Suprapubic skin (tissue), 4 donors: ENCODE measurements at regions not wholly inside any gene's neighbourhood (a gene's known extent, or its start where the extent isn't known, plus 50 kb on each side); places are given as distances from the start of the nearest gene placed in this dataset.

Experiments used
- DNase-seq, 2 donors: peaks; one replicate each; pipeline ENCODE4 v3.0.0-alpha.2; 2019; ENCODE audit warnings: low spot score in 2 of 2
- H3K27ac ChIP-seq: fragments of 200-600 bp; sonication (generic); one replicate; pipeline ENCODE4 v1.5.1; 2019
- H3K27me3 ChIP-seq: fragments of 200-600 bp; sonication (generic); one replicate; pipeline ENCODE4 v1.5.1; 2019
- H3K36me3 ChIP-seq: fragments of 200-600 bp; sonication (generic); one replicate; pipeline ENCODE4 v1.5.1; 2019
- H3K4me1 ChIP-seq: fragments of 200-600 bp; sonication (generic); one replicate; pipeline ENCODE4 v1.5.1; 2019
- H3K4me3 ChIP-seq: fragments of 200-600 bp; sonication (generic); one replicate; pipeline ENCODE4 v1.5.1; 2019; ENCODE audit warnings: mild to moderate bottlenecking
- H3K9me3 ChIP-seq: fragments of 200-600 bp; sonication (generic); one replicate; pipeline ENCODE4 v1.5.1; 2019
- EP300 ChIP-seq: sonication (generic); formaldehyde crosslinking; IDR thresholded peaks from one replicate; pipeline ENCODE4 v1.6.1; 2017; ENCODE audit warnings: antibody characterized with exemption
- POLR2A ChIP-seq, 2 donors: fragments of 450-650 bp; IDR thresholded peaks; one replicate each; pipeline ENCODE4 v1.6.1; 2017; ENCODE audit warnings: antibody characterized with exemption in 2 of 2, mild to moderate bottlenecking in 2 of 2, moderate library complexity in 2 of 2
- POLR2AphosphoS5 ChIP-seq, 3 donors: sonication (generic); formaldehyde crosslinking; IDR thresholded peaks; one replicate each; pipeline ENCODE4 v1.6.1; 2017; ENCODE audit warnings: antibody characterized with exemption in 3 of 3
- WGBS: methylation state at CpG from one replicate; pipeline ENCODE4 v1.1.5; 2018; 5-methylcytosine and 5-hydroxymethylcytosine counted together
- TF ChIP-seq, protein P1 (sequence below), 2 donors: fragments of 200-600 bp in 1 of 2; fragments of 450-650 bp in 1 of 2; sonication (generic) in 1 of 2; IDR thresholded peaks; one replicate each; pipeline ENCODE4 v1.5.1; 2016 to 2019; ENCODE audit warnings: antibody characterized with exemption in 2 of 2, mild to moderate bottlenecking in 1 of 2, moderate library complexity in 1 of 2

DNA sequence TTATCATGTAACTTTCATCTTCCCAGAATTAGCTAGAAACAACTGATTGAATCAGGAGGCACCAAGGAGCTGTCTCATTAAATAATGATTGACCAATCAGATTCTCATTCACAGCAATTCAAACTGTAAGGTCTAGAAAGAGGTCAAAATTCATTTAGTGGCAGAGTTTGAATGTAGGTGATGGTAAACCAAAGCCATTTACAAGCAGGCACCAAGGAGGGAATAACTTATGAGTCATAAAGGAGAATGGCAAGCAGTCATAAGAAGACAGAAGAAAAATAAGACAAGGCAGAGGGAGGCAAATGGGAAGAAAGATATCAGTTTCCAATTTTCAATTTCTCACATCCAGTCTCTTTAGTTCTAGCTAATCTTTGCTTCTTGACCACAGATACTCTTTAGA, 52.9 kb upstream of the DEFB112 start:
- TF ChIP-seq EP300, result no peak
- no peak for TF ChIP-seq POLR2A (IDR thresholded peaks at IDR 0.05)
- Histone ChIP-seq H3K36me3 (no peaks in the 10 kb centered on the region), H3K27ac (no peak overlapping the region), H3K9me3 (no peaks in the 10 kb centered on the region), H3K27me3 (no peaks in the 10 kb centered on the region), H3K4me1 (no peaks in the 10 kb centered on the region), H3K4me3 (no peak overlapping the region)
- no peak for DNase-seq

DNA sequence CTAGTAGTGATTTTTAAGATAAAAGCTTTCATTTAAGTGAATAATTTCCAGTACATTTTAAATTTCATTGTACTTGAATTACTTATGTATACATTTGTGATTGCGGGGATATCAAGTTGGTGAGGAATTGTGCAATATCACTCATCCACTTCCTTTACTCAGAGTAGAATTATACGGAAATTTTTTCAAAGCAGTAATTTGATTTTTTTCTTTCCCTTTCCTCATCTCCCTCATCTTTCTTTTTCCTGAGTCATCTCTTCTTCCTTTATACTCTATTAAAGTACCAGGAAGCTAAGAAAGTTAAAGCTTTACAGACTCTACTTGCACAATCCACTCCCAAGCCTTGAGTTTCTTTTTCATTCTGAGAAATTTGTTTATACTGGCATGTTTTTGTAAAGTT, 60.9 kb upstream of the DEFB112 start:
- TF ChIP-seq POLR2A (IDR thresholded peaks at IDR 0.05) (no peak), POLR2AphosphoS5 (IDR thresholded peaks at IDR 0.05) (no peak), EP300 (no peak)
- TF ChIP-seq, protein P1, sequence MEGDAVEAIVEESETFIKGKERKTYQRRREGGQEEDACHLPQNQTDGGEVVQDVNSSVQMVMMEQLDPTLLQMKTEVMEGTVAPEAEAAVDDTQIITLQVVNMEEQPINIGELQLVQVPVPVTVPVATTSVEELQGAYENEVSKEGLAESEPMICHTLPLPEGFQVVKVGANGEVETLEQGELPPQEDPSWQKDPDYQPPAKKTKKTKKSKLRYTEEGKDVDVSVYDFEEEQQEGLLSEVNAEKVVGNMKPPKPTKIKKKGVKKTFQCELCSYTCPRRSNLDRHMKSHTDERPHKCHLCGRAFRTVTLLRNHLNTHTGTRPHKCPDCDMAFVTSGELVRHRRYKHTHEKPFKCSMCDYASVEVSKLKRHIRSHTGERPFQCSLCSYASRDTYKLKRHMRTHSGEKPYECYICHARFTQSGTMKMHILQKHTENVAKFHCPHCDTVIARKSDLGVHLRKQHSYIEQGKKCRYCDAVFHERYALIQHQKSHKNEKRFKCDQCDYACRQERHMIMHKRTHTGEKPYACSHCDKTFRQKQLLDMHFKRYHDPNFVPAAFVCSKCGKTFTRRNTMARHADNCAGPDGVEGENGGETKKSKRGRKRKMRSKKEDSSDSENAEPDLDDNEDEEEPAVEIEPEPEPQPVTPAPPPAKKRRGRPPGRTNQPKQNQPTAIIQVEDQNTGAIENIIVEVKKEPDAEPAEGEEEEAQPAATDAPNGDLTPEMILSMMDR (IDR thresholded peaks at IDR 0.05), result no peak
- WGBS, result 88% methylated on average over 2 of the region's 2 CpGs
- H3K4me1 ChIP-seq, result no peaks in the 10 kb centered on the region
- DNase-seq, result no peak
- no peak overlapping the region for H3K4me3 ChIP-seq
- H3K27me3 ChIP-seq, result no peaks in the 10 kb centered on the region
- no peaks in the 10 kb centered on the region for H3K36me3 ChIP-seq
- H3K27ac ChIP-seq, result no peak overlapping the region
- H3K9me3 ChIP-seq, result no peaks in the 10 kb centered on the region

DNA sequence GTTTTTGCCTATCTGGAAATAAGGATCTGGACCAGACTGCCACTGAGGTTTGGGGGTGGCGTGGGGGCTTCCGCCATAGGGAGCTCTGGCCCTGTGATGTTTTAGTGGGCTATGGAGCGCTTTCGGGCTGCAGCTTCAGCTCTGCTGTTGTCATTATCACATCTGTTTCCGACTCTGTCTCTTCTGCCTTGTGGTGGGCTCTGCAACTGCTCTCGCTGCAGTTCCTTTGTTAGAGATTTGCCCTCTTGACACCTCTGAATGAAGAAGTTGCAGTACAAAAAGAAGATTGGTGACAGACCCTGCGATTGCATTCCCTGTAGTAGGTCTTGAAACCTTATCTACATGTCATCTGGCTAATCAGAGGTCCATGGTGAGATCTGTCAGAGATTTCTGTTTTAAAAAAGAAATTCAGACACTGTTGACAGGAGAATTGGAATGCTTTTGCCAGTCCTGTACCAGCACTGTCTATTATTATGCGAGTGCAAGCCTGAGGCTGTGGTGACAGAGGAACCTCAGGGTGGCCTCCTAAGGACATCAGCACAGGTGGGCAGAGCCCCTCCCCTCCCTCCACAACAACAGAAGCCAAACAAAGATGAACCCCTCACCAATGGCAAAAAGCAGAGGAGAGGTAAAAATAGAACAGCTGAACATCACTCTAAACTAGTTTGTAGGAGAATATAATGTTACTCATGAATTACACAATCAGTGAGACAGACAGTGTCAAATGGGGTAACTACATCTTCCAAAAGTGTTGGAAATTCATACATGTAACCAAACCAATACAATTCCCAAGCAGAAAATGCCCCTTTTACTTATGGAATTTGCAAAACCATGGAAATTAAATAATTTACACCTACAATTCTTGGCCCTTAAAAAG, 63.5 kb upstream of the DEFB112 start:
- Histone ChIP-seq H3K4me1 (no peaks in the 10 kb centered on the region), H3K27me3 (no peaks in the 10 kb centered on the region), H3K9me3 (no peaks in the 10 kb centered on the region), H3K4me3 (no peak overlapping the region), H3K36me3 (no peaks in the 10 kb centered on the region), H3K27ac (no peak overlapping the region)
- TF ChIP-seq POLR2A (IDR thresholded peaks at IDR 0.05), result no peak
- no peak for TF ChIP-seq POLR2AphosphoS5 (IDR thresholded peaks at IDR 0.05)
- no peak for TF ChIP-seq EP300
- 64% methylated on average over 8 of the region's 8 CpGs for WGBS
- DNase-seq, result no peak

DNA sequence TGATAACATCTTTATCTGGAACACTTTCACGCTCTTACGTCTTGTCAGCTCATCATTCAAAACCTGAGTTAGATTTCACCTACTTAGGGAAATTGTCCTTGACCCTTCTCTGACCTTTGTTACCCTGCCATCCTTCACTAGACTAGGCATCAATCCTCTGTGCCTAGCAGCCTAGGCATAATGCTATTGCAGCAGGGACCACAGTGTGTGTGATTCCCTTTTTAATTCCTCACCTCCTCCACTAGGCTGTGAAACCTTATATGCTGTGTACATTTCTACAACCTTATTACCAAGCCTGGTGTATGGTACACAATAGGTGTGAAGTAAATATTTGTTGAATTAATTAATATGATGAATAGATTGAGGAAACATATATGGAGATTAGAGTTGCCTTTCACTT, 66.7 kb upstream of the DEFB112 start:
- TF ChIP-seq POLR2AphosphoS5 (IDR thresholded peaks at IDR 0.05), result no peak
- TF ChIP-seq, protein P1 (IDR thresholded peaks at IDR 0.05), result no peak
- no peak for TF ChIP-seq POLR2A (IDR thresholded peaks at IDR 0.05)
- TF ChIP-seq EP300, result no peak
- H3K36me3 ChIP-seq, result no peaks in the 10 kb centered on the region
- no peaks in the 10 kb centered on the region for H3K4me1 ChIP-seq
- H3K27me3 ChIP-seq, result no peaks in the 10 kb centered on the region
- H3K4me3 ChIP-seq, result no peak overlapping the region
- H3K27ac ChIP-seq, result no peak overlapping the region
- no peak for DNase-seq
- H3K9me3 ChIP-seq, result no peaks in the 10 kb centered on the region
- WGBS, result 53% methylated on average over 2 of the region's 2 CpGs

DNA sequence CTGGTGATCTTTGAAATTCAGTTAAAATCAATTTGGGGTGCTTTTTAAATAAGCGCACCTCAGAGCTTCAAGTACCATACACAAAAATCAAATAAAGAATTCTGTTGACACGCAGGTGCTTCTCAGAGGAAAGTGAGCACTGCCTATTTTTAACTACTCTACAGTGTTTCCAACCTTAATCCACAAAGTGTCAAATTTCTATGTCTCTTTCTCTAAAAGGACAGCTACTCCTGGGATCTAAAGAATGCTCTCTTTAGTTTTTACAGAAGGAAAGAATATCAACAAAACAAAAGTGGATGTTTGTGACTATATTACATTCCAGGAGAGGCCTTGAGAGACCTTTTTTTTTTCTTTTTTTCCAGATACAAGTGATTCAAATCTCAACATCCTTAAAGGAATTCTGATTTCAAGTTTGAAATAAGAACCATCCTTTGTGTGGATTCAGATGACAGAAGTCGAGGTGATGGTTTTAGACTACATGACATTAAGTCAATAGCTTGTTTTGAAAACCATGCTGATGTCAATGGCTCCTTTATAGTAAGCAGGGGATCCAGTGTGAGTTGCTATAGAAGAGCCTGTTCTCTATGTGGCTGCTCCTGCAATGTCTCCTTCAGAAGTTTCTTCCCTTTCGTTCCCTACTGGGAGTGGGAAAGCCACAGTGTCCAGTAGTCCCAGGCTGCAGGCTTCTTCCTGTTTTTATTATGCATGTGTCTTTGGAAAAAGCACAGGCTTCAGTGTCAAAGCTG, 67.2 kb upstream of the DEFB112 start:
- Histone ChIP-seq H3K4me3 (no peak overlapping the region), H3K27me3 (no peaks in the 10 kb centered on the region), H3K27ac (no peak overlapping the region), H3K4me1 (no peaks in the 10 kb centered on the region), H3K36me3 (no peaks in the 10 kb centered on the region), H3K9me3 (no peaks in the 10 kb centered on the region)
- TF ChIP-seq, protein P1 (IDR thresholded peaks at IDR 0.05), result no peak
- TF ChIP-seq EP300 (no peak), POLR2AphosphoS5 (IDR thresholded peaks at IDR 0.05) (no peak), POLR2A (IDR thresholded peaks at IDR 0.05) (no peak)
- 71% methylated on average over 4 of the region's 4 CpGs for WGBS
- DNase-seq, result no peak

DNA sequence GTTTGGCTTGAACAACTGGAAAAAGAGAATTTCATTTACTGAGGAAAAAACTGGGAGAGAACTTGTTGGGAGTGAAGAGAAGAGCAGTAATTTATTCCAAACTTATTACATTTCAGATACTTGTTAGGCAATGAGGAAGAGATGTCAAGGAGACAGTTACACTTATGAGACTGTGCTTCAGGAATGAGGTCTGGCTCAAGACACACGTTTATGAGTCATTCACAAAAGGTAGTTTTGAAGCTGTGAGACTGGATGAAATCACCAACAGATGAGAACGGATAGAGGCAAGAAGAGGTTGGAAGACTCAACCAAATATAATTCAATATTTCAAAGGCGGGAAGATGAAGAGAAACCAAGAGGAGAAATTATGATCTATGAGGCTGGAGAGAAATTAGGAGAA, 70.6 kb upstream of the DEFB112 start:
- WGBS, result 39% methylated on average over 3 of the region's 3 CpGs
- Histone ChIP-seq H3K27me3 (no peaks in the 10 kb centered on the region), H3K4me1 (no peaks in the 10 kb centered on the region), H3K9me3 (no peaks in the 10 kb centered on the region), H3K36me3 (no peaks in the 10 kb centered on the region), H3K27ac (no peak overlapping the region), H3K4me3 (no peak overlapping the region)
- TF ChIP-seq, protein P1 (IDR thresholded peaks at IDR 0.05), result no peak
- no peak for TF ChIP-seq POLR2A (IDR thresholded peaks at IDR 0.05)
- TF ChIP-seq POLR2AphosphoS5 (IDR thresholded peaks at IDR 0.05), result no peak
- TF ChIP-seq EP300, result no peak
- no peak for DNase-seq
